ENCODE measurements at regions not wholly inside any gene's neighbourhood (a gene's known extent, or its start where the extent isn't known, plus 50 kb on each side); places are given as distances from the start of the nearest gene placed in this dataset.

DNA sequence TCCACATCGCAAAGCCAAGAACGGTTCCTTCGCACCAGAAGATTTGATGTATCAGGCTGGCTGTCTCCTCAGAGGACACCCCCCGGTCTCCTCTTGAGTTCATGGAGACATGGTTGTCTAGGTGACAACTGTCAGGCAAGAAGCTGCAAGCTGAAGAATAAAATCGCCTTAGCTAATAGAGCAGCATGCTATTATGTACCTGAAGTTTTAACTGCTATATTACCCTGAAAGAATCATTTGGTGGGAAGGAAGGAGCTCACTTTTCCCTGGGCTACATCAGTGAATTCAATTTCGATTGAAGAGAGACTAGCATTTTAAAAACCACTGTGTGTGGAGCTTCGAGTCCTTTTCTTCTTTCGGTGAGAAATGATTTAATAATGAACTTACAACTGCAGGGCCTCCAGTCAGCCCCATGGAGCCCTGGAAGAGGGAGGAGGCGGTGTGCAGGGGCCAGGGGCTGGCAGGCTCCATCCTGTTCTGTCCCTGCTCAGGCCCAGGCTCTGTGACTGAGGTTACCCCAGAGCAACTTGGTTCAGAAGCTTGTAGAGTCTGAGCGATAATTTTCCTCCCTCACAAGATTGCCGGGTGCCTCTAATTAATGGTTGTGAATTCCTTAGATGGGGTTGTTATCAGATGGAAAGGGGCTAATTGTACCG lies 191.3 kb downstream of the MID1IP1 start:
- no peak for DNase-seq

DNA sequence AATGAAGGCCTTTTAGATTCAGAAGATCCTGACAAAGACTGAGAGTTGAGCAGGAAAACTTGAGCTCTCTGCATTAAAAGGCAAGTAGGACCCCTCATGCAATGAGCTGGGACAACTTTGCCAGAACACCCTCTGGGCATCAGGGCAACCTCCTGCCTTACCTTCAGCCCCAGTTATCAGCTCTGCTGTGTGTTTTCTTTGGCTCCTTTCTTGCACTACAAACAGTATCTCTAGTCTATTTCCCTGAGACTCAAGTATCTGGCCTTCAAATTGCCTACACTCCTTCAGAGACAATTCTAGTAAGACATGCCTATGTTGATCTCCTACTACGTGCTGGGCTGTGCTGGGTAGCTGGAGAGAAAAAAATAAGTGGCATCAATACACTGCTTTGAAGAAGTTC lies 192.2 kb downstream of the MID1IP1 start:
- DNase-seq: no peak

- DNase-seq: no peak
Observed at GRCh38 chrX:38999099-38999498, 197.8 kb downstream of the MID1IP1 start.

DNA sequence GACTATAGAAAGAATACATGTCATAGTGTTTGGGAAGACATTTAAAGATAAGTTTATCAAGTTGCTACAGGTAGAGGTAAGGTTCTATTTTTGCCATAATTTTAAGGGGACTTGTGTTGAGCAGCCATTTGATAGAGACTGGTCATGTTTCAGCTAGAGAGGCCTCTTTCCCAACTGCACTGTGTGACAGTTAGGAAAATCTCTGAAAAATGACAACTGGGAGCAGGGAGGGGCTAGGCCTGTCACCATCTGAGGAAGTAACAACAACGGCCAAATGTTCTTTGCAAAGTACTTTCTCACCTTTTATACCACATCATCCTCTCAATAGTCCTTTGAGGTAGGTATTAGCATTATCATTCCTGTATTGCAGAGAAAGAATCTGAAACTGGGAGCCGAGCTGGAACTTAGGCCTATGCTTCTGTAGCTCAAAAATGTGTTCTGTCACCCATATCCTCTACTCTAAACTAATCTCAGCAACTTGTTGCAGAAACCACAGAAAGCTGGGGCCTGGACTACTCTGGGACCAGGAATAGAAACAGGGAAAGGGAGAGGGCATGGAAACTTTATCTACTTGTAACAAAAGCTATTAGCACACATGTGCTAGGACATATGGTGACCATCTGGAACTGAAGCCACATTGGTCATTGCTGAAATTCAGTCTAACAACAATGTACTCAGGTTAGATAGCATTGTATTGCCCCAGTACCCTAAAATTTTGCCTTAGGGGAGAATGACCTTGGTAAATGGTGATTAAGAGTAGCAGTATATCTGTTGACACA lies 198.9 kb downstream of the MID1IP1 start:
- DNase-seq: no peak

DNA sequence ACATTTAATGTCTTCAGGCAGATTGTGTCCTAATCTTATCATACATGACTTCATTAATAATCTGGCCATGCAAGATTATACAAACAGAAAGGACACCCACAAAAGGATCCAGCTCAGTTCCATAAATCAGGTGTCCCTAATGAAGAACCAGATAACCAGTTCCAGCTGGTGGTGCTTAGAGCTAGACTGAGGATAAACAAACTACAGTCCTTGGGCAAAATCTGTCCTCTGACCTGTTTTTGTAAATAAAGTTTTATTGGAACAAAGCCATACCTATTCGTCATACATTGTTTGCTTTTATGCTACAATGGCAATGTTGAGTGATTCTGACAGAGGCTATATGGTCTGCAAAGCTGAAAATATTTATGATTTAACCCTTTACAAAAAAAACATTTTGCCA lies 199.5 kb downstream of the MID1IP1 start:
- no peak for DNase-seq

DNA sequence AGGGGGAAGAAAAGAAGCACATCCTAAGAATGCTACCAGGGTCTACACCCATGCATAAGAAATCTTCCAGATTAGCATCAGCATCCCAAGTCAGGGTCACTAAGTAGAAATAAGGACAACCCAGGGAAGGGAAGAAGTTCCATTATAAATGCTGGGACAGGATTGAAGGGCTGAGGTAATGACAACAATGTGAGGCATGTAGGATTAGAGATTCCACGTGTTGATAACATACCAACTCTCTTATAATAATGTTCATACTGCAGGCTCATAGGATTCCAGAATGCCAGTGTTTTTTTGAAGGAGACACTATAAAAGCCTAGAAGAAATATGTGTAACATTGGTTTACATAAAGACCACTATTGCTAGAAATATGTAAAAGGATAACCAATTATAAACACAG lies 201.2 kb downstream of the MID1IP1 start:
- no peak for DNase-seq

DNA sequence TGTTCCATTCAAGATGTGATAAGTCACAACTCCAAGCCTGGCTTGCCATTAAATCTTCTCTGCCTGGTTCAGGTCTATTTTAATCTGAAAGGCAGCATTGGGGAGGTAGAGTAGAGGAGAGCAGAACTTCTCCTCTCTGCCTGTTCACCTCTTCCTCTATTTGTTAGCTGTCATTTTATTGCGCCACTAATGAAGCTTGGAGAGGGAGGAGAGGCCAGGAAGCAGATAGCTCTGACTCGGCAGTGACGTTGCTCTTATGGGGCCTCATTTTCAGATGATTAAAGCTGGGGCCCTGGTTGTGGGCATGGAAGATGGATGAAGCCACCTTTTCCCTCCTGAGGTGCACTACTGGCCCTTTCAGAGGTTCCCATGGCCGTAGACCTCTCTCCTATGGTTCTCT lies 207.3 kb downstream of the MID1IP1 start:
- peak in 1 of 2 donors; percentile 41 for DNase-seq

GRCh38 chrX:39011454-39012221 lies 210.4 kb downstream of the MID1IP1 start:
- DNase-seq: no peak

DNA sequence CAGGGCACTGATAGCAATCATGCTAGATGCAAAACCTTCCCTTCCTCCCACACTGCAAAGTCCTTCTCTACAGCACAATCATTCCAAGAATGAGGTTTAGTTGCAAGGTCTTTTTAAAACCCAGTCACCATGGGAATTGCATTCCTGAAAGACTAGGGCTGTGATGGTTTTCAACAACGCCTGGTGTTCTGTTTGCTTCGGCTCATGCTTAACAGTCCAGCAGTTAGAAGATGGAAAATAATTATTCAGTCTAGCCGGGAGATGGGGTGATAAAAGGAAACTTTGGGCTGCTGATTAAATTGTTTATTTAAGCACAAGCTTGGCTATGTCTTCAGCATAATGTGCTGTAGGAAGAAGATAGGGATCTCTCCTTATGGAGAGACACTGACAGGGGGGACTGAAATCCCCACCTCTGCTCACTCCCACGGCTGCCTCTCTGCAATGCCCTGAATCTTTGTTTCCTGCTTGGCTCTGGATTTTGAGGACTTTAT lies 211.4 kb downstream of the MID1IP1 start:
- no peak for DNase-seq

GRCh38 chrX:39016556-39016955 lies 215.3 kb downstream of the MID1IP1 start:
- DNase-seq: no peak

- DNase-seq: no peak
Observed at GRCh38 chrX:39017077-39017476, 215.8 kb downstream of the MID1IP1 start.

- DNase-seq: no peak
Observed at GRCh38 chrX:39017716-39018115, 216.5 kb downstream of the MID1IP1 start.

GRCh38 chrX:39018541-39018940 lies 217.3 kb downstream of the MID1IP1 start:
- DNase-seq: no peak

GRCh38 chrX:39019056-39019455 lies 217.8 kb downstream of the MID1IP1 start:
- DNase-seq: no peak

DNA sequence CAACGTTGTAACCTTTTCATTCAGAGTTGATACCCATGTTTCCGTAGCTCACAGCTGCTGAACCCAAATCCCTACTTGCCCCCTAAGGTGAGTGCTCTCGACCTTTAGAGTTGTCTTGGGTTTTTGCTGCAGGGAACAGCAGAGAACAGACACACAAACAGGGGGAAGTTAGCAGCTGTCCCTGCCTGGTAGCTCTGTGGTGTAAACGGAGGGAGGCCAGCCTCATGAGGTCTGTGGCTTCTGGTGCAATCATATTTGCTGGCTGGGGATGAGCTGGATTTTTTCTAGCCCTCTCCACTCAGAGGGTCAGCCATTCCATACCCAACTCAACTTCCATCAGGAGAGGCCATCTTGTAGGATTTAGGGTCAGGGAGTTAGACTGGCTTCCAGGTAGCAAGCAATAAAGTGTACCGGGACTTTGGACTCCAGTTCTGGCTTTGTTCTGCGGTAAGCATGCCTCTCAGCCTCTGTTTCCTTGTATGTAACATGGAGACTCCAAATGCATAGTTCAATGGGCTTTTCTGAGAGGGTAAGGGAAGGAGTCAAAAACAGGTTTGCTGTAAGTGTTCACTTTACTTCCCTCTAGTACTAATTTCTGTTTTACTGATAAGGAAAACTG lies 218.9 kb downstream of the MID1IP1 start:
- DNase-seq: no peak

DNA sequence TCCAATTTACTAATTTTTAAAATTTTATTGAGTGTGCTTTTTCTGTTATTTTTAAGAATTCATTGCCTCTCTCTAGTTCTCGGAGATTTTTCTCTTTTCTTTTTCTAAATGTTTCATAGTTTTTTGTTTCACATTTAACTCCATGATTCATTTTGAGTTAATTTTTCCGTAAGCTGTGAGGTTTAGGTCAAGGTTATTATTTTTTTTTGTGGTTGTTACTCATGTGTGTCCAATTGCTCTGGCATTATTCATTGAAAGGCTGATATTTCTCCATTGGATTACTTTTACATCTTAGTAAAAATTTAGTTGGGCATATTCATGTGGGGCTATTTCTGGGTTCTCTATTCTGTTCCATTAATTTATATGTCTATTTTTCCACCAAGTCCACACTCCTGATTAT lies 220.8 kb downstream of the MID1IP1 start:
- no peak for DNase-seq

- DNase-seq: no peak
Observed at GRCh38 chrX:39029221-39029620, 228.0 kb downstream of the MID1IP1 start.

DNA sequence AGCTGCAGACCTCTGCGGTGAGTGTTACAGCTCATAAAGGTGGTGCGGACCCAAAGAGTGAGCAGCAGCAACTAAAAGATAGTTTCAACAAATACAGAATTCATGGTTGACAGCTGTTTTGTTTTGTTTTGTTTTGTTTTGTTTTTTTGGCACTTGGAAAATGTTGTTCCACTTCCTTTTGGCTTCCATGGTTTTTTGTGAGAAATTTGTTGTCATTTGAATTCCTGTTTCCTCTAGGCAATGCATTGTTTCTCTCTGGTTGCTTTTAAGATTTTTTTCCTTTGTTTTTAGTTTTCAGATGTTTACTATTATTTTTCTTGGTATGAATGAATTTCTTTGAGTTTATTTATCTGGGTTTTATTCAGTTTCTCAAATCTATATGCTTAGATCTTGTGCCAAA lies 229.4 kb downstream of the MID1IP1 start:
- no peak for DNase-seq

DNA sequence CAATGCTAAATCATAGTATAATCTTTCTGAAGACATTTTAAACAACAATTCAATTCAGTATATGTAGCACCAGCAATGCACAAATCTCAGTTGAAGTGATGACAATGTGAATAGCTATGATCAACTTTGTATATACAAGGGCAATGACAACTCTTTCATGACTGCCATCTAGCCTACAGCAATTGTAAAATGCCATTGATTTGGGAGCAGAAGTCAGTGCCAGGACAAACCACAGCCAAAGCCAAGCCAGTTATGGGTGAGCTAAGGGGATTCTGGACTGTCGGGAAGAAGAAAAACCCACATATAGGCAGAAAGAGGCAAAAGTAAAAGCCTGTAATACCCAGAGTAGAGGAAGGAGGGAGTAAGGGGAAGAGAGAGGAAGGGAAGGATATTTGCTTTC lies 238.6 kb downstream of the MID1IP1 start:
- no peak for DNase-seq

DNA sequence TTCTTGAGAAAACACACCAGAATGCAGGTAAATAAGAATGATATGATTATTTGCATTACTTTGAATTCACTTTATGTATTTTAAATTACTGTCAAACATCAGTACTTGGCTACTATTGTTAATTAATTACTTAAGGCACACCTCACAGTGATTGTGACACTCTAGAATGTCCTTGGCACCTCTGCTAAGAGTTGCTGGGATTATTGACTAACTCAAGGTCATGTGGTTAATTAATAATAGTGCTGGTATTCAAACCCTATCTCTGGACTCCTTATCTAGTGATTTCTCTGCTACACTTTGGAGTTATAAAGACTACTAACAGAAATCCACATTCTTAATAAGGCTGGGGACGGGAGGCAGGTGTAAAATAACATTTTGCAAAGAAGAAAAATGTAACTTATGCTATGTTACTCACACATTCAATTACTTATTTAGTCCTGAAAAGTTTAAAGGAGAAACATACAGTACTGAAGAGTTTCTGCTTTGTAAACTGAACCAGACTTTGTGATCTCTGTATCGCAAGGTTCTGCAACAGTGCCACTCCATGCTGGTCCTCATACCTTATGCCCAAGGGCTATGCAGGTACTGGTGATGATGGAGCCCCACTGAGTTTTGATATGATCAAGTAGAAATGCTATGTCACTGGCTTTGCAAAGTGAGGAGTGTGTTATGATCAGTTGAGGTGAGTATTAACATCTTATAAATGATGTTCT lies 242.7 kb downstream of the MID1IP1 start:
- DNase-seq: no peak

DNA sequence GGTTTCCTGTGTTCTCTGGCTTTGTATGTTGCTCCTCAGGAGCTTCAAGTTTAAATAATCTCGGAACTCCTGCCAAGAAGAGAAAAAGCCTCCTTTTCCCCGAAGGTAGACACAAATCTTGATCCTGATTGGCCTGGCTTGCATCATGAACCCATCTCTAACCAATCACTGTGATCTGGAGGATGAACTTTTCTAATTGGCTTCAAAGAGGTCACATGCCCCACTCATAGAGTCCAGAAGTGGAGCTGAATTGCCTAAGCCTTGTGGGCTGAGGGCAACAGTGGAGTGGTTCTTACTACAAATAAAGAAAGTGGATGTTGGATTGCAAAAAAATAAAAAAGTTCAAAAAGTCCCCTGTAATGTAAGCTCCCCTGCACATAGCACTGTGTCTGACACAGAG lies 245.9 kb downstream of the MID1IP1 start:
- no peak for DNase-seq

DNA sequence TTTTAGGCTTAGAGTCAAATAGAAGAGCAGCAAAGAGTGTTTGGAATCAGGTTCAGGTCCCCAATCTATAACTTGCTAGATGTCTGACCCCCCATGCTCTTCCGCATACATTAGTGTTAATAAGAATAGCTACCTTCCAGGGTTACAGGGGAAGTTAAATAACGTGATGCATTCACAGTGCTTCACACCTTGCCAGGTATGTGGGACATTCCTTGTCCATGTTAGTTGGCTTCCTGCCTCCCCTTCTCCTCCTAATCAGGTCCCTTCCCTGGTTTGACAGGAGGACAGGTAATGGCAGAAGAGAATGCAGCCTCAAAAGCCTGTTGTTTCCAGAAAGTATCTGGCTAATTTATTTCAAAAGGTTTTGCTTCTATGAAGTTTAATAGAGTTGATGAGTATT lies 248.7 kb downstream of the MID1IP1 start:
- no peak for DNase-seq

- no peak for DNase-seq
Observed at GRCh38 chrX:39050427-39050826, 249.2 kb downstream of the MID1IP1 start.

All from CD4-positive, alpha-beta T cell treated with Interleukin-1 beta for 1 hour (primary cell).